ENCODE measurements at regions not wholly inside any gene's neighbourhood (a gene's known extent, or its start where the extent isn't known, plus 50 kb on each side); places are given as distances from the start of the nearest gene placed in this dataset.
"Not testable (repeated sequence)": the region's sequence is repeated elsewhere in the genome, so short reads cannot be mapped to it uniquely, and the experiment has no call there.

GRCh38 chr5:125251703-125252102 lies 505.3 kb upstream of the ZNF608 start:
- Histone ChIP-seq H3K9ac (replicated peaks; ENCODE audit: extremely low read depth, insufficient read depth, low read length) (no peak overlapping the region), H3K36me3 (ENCODE audit: control insufficient read depth in 2 of 2, extremely low read depth in 1 of 2, insufficient read depth in 2 of 2, low read length in 2 of 2) (no peaks in the 10 kb centered on the region), H2AFZ (ENCODE audit: low read depth, low read length) (no peak overlapping the region), H3K9me1 (replicated peaks; ENCODE audit: control insufficient read depth, extremely low read depth, insufficient read depth, low read length) (no peaks in the 10 kb centered on the region), H3K27me3 (ENCODE audit: control insufficient read depth in 2 of 2, insufficient read depth in 2 of 2, low read length in 2 of 2) (no peaks in the 10 kb centered on the region), H3K27ac (ENCODE audit: insufficient read depth, low read depth, low read length) (no peak overlapping the region), H3K4me1 (ENCODE audit: control insufficient read depth, extremely low read depth, insufficient read depth, low read length) (no peaks in the 10 kb centered on the region), H3K4me3 (replicated peaks in 1 of 3; ENCODE audit: insufficient read depth in 1 of 3, low read depth in 1 of 3, low read length in 3 of 3) (no peak overlapping the region), H3K79me2 (ENCODE audit: control insufficient read depth, insufficient read depth, low read length) (no peaks in the 10 kb centered on the region), H3K4me2 (ENCODE audit: insufficient read depth, low read length) (no peak overlapping the region), H4K20me1 (replicated peaks; ENCODE audit: control insufficient read depth, extremely low read depth, insufficient read depth, low read length) (no peaks in the 10 kb centered on the region), H3K9me3 (replicated peaks; ENCODE audit: control insufficient read depth, insufficient read depth, low read length) (peaks cover 2% of the 10 kb centered on the region)
- DNase-seq (ENCODE audit: low read depth, low spot score) (no peak), FAIRE-seq (no peak)
- dilution Hi-C loops (cut with MboI; ENCODE audit: extremely low pct_ligation_motif_present, low sequenced_read_pairs) (no loop called here), intact Hi-C loops (cut with micrococcal nuclease) (no loop called here)
- no peak for TF ChIP-seq FOS (IDR thresholded peaks at IDR 0.05; ENCODE audit: borderline replicate concordance, insufficient read depth, low read length)
- no peak for TF ChIP-seq POLR2AphosphoS5 (IDR thresholded peaks at IDR 0.05; ENCODE audit: insufficient read depth, low read depth, low read length)
- TF ChIP-seq CTCF (IDR thresholded peaks at IDR 0.05; ENCODE audit: extremely low read depth in 1 of 2, insufficient read depth in 1 of 2, low read depth in 1 of 2, low read length in 2 of 2), result no peak
- no peak for TF ChIP-seq JUN (IDR thresholded peaks at IDR 0.05; ENCODE audit: borderline replicate concordance, insufficient read depth, insufficient read length, low read depth)
- no TSS peak for BruUV-seq (replicated peaks)
- ChIA-PET CTCF (no interaction called here), POLR2A (no interaction called here)

DNA sequence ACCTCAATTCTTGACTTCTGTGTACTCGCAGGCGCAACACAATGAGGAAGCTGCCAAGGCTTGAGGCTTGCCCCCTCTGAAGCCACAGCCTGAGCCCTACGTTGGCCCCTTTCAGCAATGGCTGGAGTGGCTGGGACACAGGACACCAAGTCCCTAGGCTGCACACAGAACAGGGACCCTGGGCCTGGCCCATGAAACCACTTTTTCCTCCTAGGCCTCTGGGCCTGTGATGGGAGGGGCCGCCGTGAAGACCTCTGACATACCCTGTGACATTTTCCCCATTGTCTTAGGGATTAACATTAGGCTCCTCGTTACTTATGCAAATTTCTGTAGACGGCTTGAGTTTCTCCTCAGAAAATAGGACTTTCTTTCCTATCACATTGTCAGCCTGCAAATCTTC lies 507.2 kb upstream of the ZNF608 start:
- H3K9me1 ChIP-seq (replicated peaks; ENCODE audit: control insufficient read depth, extremely low read depth, insufficient read depth, low read length); POLR2A ChIA-PET; H3K79me2 ChIP-seq (ENCODE audit: control insufficient read depth, insufficient read depth, low read length); DNase-seq (ENCODE audit: low read depth, low spot score); FAIRE-seq; H3K27ac ChIP-seq (ENCODE audit: insufficient read depth, low read depth, low read length); H3K9ac ChIP-seq (replicated peaks; ENCODE audit: extremely low read depth, insufficient read depth, low read length); H3K4me2 ChIP-seq (ENCODE audit: insufficient read depth, low read length); H4K20me1 ChIP-seq (replicated peaks; ENCODE audit: control insufficient read depth, extremely low read depth, insufficient read depth, low read length); intact Hi-C loops (cut with micrococcal nuclease); dilution Hi-C loops (cut with MboI; ENCODE audit: extremely low pct_ligation_motif_present, low sequenced_read_pairs); H3K27me3 ChIP-seq (ENCODE audit: control insufficient read depth in 2 of 2, insufficient read depth in 2 of 2, low read length in 2 of 2); H3K9me3 ChIP-seq (replicated peaks; ENCODE audit: control insufficient read depth, insufficient read depth, low read length); CTCF ChIA-PET; H3K36me3 ChIP-seq (ENCODE audit: control insufficient read depth in 2 of 2, extremely low read depth in 1 of 2, insufficient read depth in 2 of 2, low read length in 2 of 2); BruUV-seq (replicated peaks); H3K4me1 ChIP-seq (ENCODE audit: control insufficient read depth, extremely low read depth, insufficient read depth, low read length); H2AFZ ChIP-seq (ENCODE audit: low read depth, low read length); H3K4me3 ChIP-seq (replicated peaks in 1 of 3; ENCODE audit: insufficient read depth in 1 of 3, low read depth in 1 of 3, low read length in 3 of 3): not testable (repeated sequence)

All from endothelial cell of umbilical vein (primary cell).